ENCODE measurements at regions not wholly inside any gene's neighbourhood (a gene's known extent, or its start where the extent isn't known, plus 50 kb on each side); places are given as distances from the start of the nearest gene placed in this dataset.

DNA sequence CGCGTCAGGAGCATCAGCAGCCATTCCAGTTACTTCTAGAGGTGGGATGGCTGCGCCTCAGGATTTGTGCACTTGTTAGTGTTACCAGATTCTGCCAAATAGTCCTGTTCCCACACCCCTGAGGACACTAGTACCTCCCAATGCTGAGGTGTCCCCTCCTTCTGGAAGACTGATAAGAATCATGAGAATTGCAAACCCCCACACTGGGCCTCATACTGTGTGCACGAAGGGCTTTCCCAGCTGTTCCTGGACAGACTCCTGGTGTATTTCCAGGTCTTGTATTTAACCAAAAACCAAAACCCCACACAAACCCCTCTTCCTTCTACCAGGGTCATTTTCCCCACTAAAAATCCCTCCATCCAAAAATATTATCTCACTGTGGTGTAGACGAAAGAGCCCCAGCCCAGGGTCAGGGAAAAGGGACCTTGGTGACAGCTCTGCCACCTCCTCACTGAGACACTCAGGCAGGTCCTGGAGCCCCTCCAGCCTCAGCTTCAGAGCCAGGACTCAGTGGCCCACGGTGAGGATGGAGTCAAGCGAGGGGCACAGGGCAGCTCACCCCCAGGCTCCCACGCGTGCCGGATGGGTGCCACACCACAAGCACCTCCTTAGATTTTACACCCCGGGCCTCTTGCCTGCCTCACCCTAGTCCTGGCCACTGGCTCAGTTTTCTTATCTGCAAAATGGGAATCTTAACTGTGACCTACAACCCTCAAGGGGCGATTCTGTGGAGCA is 131.4 kb upstream of the RUNX3 start:
- no peak for DNase-seq

DNA sequence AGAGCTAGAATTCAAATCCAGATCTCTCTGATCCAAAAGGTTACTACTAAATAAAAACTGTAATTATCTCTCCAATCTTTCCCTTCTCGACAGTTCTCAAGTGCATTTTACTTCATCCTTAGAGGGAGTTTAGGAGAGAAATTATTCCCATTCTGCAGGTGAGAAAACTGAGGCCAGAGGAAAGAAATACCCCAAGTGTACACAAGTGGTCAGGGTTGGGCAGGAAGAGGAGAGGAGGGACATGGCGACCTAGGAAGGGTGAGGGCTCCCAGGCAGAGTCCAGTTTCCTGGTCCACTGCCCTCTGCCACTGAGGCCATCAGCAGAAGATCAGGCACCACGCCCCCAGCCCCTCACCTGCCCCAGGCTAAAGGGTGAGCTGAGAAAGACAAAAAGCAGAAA is 127.1 kb upstream of the RUNX3 start:
- no peak for DNase-seq

DNA sequence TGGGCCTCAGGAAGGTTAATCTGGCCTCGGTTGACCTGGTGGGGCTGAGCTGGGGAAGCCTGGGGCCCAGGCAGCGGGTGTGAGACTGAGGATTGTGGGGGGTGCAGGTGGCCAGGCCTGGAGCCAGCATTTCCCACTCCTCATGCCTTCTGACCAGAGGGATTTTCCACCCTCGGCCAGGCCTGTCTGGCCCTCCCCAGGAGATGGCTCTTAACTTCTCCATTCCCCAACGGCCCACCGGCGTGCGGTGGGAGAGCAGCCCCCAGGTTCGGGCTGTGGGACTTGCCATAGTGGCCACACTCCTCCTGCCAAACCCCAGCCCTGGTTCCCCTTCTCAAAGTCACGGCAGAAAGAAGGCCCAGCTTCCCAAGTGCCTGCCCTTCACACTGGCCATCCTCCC is 126.5 kb upstream of the RUNX3 start:
- DNase-seq: no peak

DNA sequence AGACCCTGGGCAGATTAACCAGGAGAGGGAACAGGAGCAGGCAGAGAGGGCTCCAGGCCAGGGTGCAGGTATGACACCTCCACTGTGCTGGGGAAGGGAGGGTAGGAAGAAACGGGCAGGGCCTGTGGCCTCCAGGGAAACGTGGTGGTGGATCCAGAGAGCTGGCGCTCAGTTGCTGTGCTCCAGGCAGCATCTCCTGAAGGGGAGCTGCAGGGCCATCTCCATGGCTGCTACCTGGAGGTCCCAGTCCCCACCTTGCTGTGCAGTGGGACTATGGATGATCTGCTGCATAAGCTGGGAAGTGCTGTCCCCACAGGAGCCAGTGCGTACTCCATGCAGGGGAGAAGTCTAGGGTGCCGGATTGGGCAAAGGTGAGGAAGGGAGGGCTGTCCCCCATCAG is 125.9 kb upstream of the RUNX3 start:
- no peak for DNase-seq

DNA sequence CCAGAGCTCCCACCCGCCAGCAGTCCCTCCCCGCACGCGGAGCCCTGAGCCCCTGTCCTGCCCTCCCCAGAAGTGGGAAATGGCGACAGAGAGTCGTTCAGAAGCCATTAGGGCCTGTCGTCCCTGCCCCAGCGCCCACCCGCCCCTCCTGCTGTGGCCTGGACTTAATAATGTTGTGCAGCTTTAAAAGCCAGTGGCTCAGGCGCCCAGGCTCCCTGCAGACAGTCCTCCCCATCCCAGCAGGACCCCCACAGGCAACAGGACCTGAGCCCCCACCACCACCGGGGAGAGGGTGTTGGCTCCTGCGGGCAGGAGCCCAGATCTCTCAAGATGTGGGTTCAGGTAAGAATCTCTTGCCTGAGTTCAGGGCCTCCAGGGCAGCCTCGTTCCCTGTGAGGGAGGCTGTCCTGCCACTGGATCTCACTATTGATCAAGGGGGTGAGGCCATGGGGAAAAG is 125.3 kb upstream of the RUNX3 start:
- DNase-seq: no peak

DNA sequence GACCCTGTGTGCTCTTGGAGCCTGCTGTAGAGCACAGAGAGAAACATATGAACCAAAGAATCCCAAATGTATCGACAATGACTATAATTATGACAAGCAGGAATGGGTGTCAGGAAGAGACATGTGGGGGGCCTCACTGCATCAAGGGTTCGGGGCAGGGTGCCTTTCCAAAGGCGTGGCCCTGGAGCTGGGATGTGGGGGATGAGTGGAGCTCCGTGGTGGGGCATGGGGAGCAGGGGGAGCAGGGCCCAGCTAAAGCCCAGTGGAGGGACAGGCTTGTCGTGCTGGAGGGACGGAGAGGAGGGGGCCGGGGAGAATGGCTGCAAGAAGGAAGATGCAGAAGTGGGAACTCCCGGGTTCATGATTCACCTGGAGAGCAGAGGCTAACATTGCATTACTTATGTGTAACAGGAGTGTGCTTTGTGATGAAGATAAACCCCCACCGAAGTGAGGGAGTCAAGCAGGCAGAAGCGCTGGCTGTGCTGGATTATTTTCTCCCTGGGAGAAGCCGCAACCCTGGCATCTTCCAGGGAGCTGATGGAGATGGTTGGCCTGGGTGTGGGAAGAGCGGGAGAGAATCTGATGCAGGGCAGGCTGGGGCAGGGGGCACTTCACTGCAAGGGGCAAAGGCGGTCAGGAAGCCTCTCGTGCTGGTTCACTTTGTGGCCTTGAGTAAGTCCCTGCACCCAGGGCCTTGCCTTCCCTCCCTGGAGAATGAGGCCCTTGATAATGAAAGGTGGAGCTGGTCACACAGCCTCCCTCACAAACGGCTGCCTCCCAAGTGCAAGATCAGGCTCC is 124.6 kb upstream of the RUNX3 start:
- DNase-seq: no peak

DNA sequence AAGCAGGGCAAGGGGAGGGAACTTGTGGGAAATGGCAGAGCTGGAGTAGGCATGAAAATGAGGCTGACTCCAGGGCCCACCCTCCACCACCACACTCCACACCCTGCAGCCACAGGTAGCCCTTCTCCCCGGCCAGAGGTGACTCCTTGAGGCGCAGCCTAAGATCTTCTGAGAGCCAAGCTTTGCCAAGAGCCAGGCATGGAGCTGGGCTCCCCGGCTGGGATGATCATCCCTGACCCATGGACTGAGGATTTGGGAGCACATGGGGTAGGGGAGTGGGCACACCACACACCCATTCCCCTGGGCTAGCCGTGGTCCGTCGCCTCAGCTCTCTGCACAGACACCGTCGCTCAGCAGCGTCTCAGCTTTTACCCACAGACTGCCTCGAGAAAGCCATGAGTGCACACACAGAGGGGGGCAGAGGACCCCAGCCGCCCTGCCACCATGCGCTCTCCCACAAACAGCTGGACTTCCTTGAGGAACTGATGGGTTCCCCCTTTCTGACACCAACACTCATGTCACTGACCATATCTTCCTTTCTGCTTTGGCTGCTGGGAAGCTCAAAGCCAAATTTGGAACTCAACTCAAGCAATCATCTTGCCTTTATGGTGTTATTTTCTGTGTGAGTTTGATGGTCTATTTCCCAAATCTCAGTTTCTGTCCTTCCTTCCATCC is 123.6 kb upstream of the RUNX3 start:
- no peak for DNase-seq

DNA sequence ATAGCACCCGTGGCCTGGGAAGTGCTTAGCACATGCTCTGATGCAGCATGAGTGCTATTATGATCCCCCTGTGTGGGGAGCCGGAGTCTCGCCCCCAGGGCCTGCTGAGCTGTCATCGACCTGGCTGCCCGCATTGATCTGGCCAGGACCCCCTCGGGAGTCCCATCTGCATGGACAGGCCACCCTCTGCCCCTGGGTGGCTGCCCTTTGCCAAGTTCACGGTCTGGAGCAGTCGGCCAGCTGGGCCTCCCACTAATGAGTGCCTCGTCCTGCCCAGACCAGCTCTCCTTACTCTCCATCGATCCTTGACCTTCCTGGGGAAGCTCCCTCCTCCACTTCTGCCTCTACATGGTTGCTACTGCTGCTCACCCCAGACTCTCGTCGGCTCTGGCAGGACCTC is 121.8 kb upstream of the RUNX3 start:
- DNase-seq: no peak

DNA sequence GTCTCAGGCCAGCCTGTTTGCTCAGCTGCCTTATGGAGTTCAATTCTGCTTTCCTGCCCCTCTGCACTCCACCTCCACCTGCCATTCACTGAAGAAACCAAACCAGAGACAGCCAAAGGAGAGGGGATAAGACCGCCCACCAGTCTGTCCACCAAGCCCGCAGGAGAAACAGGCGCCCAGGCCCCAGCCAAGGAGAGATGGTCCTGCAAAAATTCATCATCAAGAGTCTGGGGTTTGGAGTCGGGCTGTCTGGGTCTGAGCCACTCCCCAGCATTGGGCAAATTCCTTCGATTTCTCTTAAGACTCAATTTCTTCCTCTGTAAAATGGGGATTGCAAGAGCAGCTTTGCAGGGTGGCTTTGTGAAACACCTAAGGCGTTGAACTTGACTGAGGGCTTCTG is 121.4 kb upstream of the RUNX3 start:
- DNase-seq: no peak

DNA sequence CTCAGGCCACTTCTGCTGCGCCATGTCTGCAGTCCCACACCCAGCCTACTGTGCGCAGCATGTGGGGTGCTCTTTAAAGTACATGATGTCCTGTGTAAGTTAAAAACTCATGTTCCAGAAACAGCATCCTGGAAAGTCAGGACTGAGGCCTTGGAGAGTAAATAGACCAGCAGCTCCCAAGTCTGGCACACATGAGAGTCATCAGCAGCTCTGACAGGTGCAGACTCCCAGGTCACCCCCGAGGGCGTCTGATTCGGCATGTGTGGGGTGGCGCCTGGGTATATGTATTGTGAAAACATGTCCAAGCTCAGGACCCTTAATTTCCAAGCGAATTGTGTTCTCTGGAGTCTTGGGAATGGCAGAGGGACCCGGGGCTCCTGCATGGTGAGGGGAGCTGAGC is 120.1 kb upstream of the RUNX3 start:
- DNase-seq: no peak

DNA sequence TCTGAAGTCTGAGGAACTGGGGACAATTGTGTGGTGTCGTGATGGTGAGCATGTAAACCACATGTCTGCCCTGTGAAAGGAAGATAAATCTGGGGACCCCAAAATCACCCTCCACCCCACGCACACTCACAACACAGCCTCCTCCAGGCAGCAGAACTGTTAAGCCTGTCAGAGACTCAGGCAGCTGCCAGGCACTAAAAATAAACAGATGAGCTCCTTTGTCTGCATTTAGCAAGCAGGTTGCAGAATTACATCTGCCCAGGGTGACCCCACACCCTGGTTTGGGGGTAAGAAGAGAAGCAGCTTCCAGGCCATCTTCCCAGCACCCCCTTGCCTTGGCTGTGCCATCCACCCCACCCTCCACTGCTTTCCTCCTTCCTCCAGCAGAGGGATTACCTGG is 119.1 kb upstream of the RUNX3 start:
- DNase-seq: no peak

DNA sequence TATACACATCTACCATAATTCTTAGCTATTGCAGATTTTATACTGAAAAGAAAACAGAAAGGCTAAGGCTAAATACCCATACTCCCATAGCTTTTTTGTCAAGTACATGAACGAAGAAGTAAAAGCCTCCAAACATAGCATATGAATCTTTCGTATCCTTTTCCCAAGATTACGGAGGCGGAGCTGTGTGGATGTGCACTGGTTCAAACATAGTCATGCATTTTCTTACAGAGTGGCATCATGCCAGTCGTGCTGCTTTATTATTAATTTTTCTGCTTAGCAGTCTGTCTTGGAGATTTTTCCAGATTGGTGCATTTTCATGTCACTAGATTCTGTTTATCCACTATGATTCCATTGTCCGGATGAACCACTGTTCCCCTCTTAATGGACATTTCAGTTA is 118.7 kb upstream of the RUNX3 start:
- no peak for DNase-seq

DNA sequence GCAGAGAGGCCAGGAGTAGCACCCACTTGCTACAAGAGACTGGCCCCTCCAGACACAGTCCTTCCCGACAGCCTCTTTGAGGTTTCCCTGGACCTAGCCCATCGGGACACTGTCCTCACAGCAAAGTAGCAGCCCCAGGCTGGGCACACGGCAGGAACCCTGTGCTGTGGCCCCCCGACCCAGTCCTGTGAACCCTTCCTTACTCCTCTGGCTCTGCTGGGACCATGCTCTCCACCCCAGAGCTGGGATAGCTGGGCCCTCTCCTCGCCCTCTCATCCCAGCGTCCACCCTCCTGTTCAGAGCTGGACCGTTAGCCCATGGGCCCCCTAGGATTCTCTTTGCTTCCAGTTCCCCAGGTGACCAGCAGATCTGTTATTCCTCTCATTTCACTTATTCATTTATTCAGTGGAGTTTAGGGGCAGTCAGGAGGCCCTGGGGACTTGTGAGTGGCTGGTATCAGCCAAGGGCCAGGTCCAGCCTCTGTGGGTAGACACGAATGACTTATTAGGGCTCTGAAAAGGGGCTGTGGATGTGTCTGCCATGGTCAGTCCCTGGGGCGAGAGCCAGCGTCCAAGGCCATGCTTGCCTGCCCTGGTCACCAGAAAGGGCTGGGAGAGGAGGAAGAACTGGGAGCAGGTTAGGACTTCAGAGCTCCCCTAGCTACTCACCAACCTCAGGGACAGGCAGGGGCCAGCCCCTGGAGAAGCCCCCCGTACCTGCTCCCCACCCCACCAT is 117.6 kb upstream of the RUNX3 start:
- no peak for DNase-seq

DNA sequence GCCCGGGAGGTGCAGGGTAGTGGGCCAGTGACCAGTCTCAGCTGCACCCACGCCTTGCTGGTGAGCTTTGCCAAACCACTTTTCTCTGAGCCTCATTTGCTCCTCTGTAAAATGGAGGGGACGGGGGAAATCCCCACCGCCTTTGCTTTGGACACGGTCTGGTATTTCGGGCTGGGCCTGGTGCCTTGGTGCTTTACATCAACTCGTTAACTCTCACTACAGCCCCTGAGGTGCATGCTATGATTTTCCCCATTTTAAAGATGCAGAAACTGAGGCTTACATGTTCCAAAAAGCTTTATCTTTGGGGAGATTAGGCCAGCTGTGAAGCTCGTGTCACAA is 116.1 kb upstream of the RUNX3 start:
- DNase-seq: no peak

DNA sequence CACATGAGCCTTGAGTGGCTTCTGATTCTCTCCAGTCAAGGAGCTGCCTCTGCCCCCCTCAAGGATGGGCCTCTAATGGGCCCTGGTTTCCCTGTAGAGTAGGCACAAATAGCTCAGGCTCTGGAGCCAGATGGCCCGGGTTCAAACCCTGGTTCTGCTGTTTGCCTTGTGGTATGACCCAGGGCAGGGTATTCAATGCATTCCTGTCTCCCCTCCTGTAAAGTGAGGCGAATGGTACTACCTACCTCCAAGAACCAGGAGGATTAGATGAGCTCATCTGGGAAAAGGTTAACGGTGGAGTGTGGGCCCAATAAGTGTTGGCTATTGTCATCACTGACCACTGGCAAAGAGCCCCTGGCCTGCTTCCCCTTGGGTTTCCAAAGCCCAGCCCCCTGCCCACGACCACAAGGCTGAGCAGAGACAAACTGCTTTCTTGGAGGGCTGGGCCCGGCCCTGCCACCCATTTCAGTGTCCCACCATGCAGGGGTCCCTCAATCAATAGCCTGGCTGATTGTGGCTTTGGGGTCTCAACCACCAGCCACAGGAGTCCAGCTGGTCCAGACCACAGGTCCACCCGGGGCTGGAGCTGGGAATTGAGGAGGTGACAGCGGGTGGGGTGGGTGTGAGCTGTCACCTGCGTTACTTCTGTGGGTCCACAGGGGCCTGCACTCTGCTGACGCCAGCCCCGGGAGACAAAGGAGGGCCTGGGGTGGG is 115.6 kb upstream of the RUNX3 start:
- DNase-seq: no peak

DNA sequence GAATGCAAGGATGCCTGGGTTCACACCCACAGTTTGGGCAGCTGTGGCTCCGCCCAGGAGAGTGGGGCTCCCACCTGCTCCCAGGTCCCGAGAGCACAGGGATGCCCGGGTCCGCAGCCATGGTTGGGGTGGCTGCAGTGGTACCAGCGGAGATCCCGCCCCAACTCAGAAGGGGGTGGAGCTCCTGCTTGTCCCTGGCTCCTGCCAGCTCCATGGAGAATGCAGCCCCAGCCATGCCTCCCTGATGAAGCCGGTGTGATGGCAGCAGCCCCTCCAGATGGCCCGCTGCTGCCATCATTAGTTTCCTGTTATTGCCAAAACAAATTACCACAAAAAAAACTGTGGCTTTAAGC is 113.1 kb upstream of the RUNX3 start:
- no peak for DNase-seq

DNA sequence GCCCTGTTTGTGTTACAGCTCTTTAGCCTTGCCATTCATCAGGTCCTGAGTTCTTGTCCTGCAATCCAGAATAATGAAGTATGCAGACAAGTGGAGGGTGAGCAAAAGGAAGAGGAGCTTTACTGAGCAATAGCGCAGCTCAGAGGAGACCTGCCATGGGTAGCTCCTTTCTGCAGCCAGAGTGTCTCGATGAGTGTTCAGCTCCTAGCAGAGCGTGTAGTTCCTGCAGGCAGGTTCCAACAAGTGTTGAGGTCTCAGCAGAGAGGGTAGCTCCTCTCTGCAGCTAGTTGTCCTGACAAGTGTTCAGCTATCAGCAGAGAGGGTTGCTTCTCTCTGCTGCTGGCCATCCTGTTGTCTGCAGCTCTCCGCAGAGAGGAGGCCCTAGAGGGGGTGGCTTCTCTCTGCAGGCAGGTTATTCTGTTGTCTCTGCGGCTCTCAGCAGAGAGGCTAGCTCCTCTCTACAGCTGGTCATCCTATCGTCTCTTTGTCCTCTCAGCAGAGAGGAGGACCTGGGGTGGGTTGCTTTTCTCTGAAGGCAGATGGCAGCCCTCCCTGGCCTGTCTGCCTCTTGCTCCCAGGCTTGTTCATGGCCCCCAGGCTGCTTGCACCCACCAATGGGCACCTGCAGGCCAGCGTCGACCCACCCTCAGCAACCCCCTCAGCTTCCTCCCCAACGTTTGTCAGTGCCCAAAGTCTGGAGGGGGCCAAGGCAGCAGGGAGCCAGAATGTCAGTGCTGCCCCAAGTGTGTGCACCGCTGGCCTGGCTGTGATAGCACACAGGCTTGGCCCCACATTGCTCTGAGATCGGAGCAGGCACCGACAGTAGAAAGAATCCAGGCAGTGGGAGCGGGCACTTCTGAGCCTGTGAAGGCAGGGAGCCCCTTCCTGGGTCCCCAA is 112.5 kb upstream of the RUNX3 start:
- no peak for DNase-seq

DNA sequence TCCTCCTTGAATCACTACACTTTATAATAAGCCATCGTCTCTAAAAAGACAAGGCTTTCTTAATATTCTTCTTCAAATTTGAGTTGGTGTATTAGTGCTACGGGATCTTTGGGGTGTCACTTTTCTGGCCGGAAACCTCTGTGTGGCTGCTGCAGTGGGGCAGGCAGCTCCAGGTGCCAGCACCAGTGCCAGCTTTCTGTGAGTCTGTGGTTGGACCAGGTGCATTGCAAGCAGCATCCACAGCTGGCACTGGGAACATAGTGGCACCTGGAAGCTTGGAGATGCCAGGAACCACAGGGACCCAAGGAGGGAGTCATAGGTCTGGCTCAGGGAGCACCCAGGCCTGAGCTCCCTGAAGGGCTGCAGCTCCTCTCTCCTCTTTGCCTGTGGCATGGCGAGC is 111.8 kb upstream of the RUNX3 start:
- no peak for DNase-seq

DNA sequence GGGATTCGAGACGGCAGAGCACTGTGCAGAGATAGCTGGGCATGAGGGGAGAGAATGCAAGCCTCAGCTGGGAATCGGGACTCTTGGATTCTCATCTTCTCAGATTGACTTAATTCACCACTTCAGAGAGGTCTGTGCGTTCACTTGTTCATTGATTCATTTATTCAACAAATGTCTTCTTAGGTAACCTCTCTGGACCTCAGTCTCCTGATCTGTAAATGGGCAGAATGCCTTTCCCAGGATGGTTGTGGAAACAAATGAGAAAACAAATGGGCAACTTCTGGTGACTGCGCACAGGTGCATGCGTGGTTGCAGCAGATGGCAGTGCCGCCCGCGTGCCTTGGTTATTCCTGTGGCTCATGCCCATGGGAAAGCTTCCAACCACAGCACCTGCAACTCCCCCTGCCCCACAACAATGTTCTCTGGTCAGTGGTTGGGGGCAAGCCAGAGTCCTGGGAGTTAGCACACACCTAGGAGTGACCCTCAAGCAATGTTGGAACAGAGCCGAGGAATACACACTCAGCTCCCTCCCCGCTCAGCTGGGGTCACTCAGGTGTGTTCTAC is 110.1 kb upstream of the RUNX3 start:
- DNase-seq: no peak

DNA sequence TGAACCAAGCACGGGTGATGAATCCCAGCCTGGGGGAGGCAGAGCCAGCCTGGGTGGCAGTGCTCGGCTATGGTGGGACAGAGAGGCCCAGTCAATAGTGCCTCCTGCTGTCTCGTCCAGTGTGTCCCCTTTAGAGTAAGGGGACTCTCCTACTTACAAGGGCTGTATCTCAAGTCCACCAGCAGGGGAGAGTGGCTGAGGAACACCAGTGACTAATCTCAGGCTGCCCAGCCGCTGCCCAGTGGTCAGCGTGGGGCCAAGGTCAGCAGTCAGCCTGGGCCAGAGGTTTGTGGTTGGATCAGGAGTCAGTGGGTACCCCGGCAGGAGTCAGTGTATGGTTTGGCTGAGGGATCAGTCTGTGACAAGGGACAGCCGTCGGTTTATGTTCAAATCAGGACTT is 109.2 kb upstream of the RUNX3 start:
- no peak for DNase-seq

Data from hypothalamus (tissue), 51 donors.